ENCODE measurements at regions not wholly inside any gene's neighbourhood (a gene's known extent, or its start where the extent isn't known, plus 50 kb on each side); places are given as distances from the start of the nearest gene placed in this dataset.

GRCh38 chr6:125524356-125524755 lies 222.6 kb upstream of the HDDC2 start:
- no peak for TF ChIP-seq EZH2 (IDR thresholded peaks at IDR 0.05; ENCODE audit: borderline replicate concordance, low read length)
- H3K9me3 ChIP-seq (ENCODE audit: low read length), result no peaks in the 10 kb centered on the region
- no peaks in the 10 kb centered on the region for H3K36me3 ChIP-seq (ENCODE audit: insufficient read depth, low read length)
- H3K4me2 ChIP-seq (ENCODE audit: low read length), result no peak overlapping the region
- no peaks in the 10 kb centered on the region for H3K27me3 ChIP-seq (ENCODE audit: insufficient read depth, low read length)
- no peaks in the 10 kb centered on the region for H4K20me1 ChIP-seq (ENCODE audit: insufficient read depth, low read length)
- peaks cover 15% of the 10 kb centered on the region for H3K4me1 ChIP-seq (ENCODE audit: insufficient read depth, low read length, severe bottlenecking)
- no peaks in the 10 kb centered on the region for H3K9me2 ChIP-seq (ENCODE audit: low read depth, low read length)
- no peak overlapping the region for H3K4me3 ChIP-seq (ENCODE audit: low read depth, low read length, poor library complexity, severe bottlenecking)
- no peaks in the 10 kb centered on the region for H3F3A ChIP-seq (ENCODE audit: insufficient read depth, low read length)
- H2AFZ ChIP-seq (ENCODE audit: low read length), result no peak overlapping the region
- H3K79me2 ChIP-seq (ENCODE audit: insufficient read depth, low read length), result no peaks in the 10 kb centered on the region
- H3K27ac ChIP-seq (ENCODE audit: low read depth, low read length, poor library complexity, severe bottlenecking), result no peak overlapping the region
- H3K9ac ChIP-seq (ENCODE audit: low read length), result no peak overlapping the region

GRCh38 chr6:125526007-125526720 lies 223.3 kb upstream of the HEY2 start:
- no peaks in the 10 kb centered on the region for H3K27me3 ChIP-seq (ENCODE audit: insufficient read depth, low read length)
- H3K4me1 ChIP-seq (ENCODE audit: insufficient read depth, low read length, severe bottlenecking), result peaks cover 3% of the 10 kb centered on the region
- no peak overlapping the region for H3K27ac ChIP-seq (ENCODE audit: low read depth, low read length, poor library complexity, severe bottlenecking)
- H3K9me3 ChIP-seq (ENCODE audit: low read length), result no peaks in the 10 kb centered on the region
- no peaks in the 10 kb centered on the region for H3F3A ChIP-seq (ENCODE audit: insufficient read depth, low read length)
- H3K36me3 ChIP-seq (ENCODE audit: insufficient read depth, low read length), result no peaks in the 10 kb centered on the region
- H3K4me2 ChIP-seq (ENCODE audit: low read length), result no peak overlapping the region
- H3K79me2 ChIP-seq (ENCODE audit: insufficient read depth, low read length), result no peaks in the 10 kb centered on the region
- no peaks in the 10 kb centered on the region for H4K20me1 ChIP-seq (ENCODE audit: insufficient read depth, low read length)
- TF ChIP-seq CTCF (IDR thresholded peaks at IDR 0.05; ENCODE audit: low read length) (no peak), EZH2 (IDR thresholded peaks at IDR 0.05; ENCODE audit: borderline replicate concordance, low read length) (no peak)
- no peak overlapping the region for H3K4me3 ChIP-seq (ENCODE audit: low read depth, low read length, poor library complexity, severe bottlenecking)
- H3K9me2 ChIP-seq (ENCODE audit: low read depth, low read length), result no peaks in the 10 kb centered on the region
- no peak overlapping the region for H3K9ac ChIP-seq (ENCODE audit: low read length)
- H2AFZ ChIP-seq (ENCODE audit: low read length), result no peak overlapping the region

GRCh38 chr6:125528621-125529041 lies 220.8 kb upstream of the HEY2 start:
- H3K9ac ChIP-seq (ENCODE audit: low read length), result no peak overlapping the region
- no peaks in the 10 kb centered on the region for H4K20me1 ChIP-seq (ENCODE audit: insufficient read depth, low read length)
- no peaks in the 10 kb centered on the region for H3K9me2 ChIP-seq (ENCODE audit: low read depth, low read length)
- no peaks in the 10 kb centered on the region for H3F3A ChIP-seq (ENCODE audit: insufficient read depth, low read length)
- H3K4me2 ChIP-seq (ENCODE audit: low read length), result no peak overlapping the region
- H3K27me3 ChIP-seq (ENCODE audit: insufficient read depth, low read length), result no peaks in the 10 kb centered on the region
- H3K27ac ChIP-seq (ENCODE audit: low read depth, low read length, poor library complexity, severe bottlenecking), result no peak overlapping the region
- no peaks in the 10 kb centered on the region for H3K9me3 ChIP-seq (ENCODE audit: low read length)
- H3K79me2 ChIP-seq (ENCODE audit: insufficient read depth, low read length), result no peaks in the 10 kb centered on the region
- TF ChIP-seq EZH2 (IDR thresholded peaks at IDR 0.05; ENCODE audit: borderline replicate concordance, low read length), result no peak
- no peak for TF ChIP-seq CTCF (IDR thresholded peaks at IDR 0.05; ENCODE audit: low read length)
- H3K36me3 ChIP-seq (ENCODE audit: insufficient read depth, low read length), result no peaks in the 10 kb centered on the region
- no peak overlapping the region for H3K4me3 ChIP-seq (ENCODE audit: low read depth, low read length, poor library complexity, severe bottlenecking)
- peaks cover 8% of the 10 kb centered on the region for H3K4me1 ChIP-seq (ENCODE audit: insufficient read depth, low read length, severe bottlenecking)
- no peak overlapping the region for H2AFZ ChIP-seq (ENCODE audit: low read length)

GRCh38 chr6:125529061-125529460 lies 220.4 kb upstream of the HEY2 start:
- no peaks in the 10 kb centered on the region for H3K9me3 ChIP-seq (ENCODE audit: low read length)
- H3K36me3 ChIP-seq (ENCODE audit: insufficient read depth, low read length), result no peaks in the 10 kb centered on the region
- TF ChIP-seq EZH2 (IDR thresholded peaks at IDR 0.05; ENCODE audit: borderline replicate concordance, low read length) (no peak), CTCF (IDR thresholded peaks at IDR 0.05; ENCODE audit: low read length) (no peak)
- no peaks in the 10 kb centered on the region for H3K79me2 ChIP-seq (ENCODE audit: insufficient read depth, low read length)
- peaks cover 12% of the 10 kb centered on the region for H3K4me1 ChIP-seq (ENCODE audit: insufficient read depth, low read length, severe bottlenecking)
- no peaks in the 10 kb centered on the region for H4K20me1 ChIP-seq (ENCODE audit: insufficient read depth, low read length)
- H3K4me2 ChIP-seq (ENCODE audit: low read length), result no peak overlapping the region
- no peak overlapping the region for H3K27ac ChIP-seq (ENCODE audit: low read depth, low read length, poor library complexity, severe bottlenecking)
- no peak overlapping the region for H3K4me3 ChIP-seq (ENCODE audit: low read depth, low read length, poor library complexity, severe bottlenecking)
- no peaks in the 10 kb centered on the region for H3K27me3 ChIP-seq (ENCODE audit: insufficient read depth, low read length)
- no peak overlapping the region for H2AFZ ChIP-seq (ENCODE audit: low read length)
- H3F3A ChIP-seq (ENCODE audit: insufficient read depth, low read length), result no peaks in the 10 kb centered on the region
- H3K9me2 ChIP-seq (ENCODE audit: low read depth, low read length), result no peaks in the 10 kb centered on the region
- H3K9ac ChIP-seq (ENCODE audit: low read length), result no peak overlapping the region

Measured in OCI-LY1 (cell line).